Endothelial cell (in vitro differentiated cells): ENCODE measurements at regions not wholly inside any gene's neighbourhood (a gene's known extent, or its start where the extent isn't known, plus 50 kb on each side); places are given as distances from the start of the nearest gene placed in this dataset.

Source experiments
- DNase-seq: peaks from one replicate; pipeline ENCODE4 v3.0.0; 2021; ENCODE audit warnings: low spot score
- H3K27ac Mint-ChIP-seq: one replicate; pipeline ENCODE4 v1.8.0; 2021; ENCODE audit warnings: mixed read lengths, inconsistent platforms; ENCODE audit not compliant: unreplicated experiment
- H3K27me3 Mint-ChIP-seq: one replicate; pipeline ENCODE4 v1.8.0; 2021; ENCODE audit warnings: mild to moderate bottlenecking, moderate library complexity, mixed read lengths, inconsistent platforms; ENCODE audit not compliant: unreplicated experiment
- H3K36me3 Mint-ChIP-seq: one replicate; pipeline ENCODE4 v1.8.0; 2021; ENCODE audit warnings: mild to moderate bottlenecking, low read depth, mixed read lengths, inconsistent platforms; ENCODE audit not compliant: unreplicated experiment
- H3K4me1 Mint-ChIP-seq: one replicate; pipeline ENCODE4 v1.8.0; 2021; ENCODE audit warnings: mild to moderate bottlenecking, mixed read lengths, inconsistent platforms; ENCODE audit not compliant: unreplicated experiment
- H3K4me3 Mint-ChIP-seq: one replicate; pipeline ENCODE4 v1.8.0; 2021; ENCODE audit warnings: mild to moderate bottlenecking, mixed read lengths, inconsistent platforms; ENCODE audit not compliant: unreplicated experiment
- H3K9me3 Mint-ChIP-seq: one replicate; pipeline ENCODE4 v1.8.0; 2021; ENCODE audit warnings: mixed read lengths, inconsistent platforms; ENCODE audit not compliant: unreplicated experiment
- CTCF ChIP-seq: fragments of 200-600 bp; sonication (generic); IDR thresholded peaks from one replicate; pipeline ENCODE4 v1.5.0; 2021; ENCODE audit warnings: antibody characterized with exemption; ENCODE audit not compliant: unreplicated experiment

GRCh38 chr1:193312432-193312831, 126.0 kb upstream of the B3GALT2 start:
- Mint-ChIP-seq H3K27me3 (peaks cover 4% of the 10 kb centered on the region), H3K4me1 (peaks cover 12% of the 10 kb centered on the region), H3K9me3 (no peaks in the 10 kb centered on the region), H3K27ac (no peak overlapping the region), H3K4me3 (no peak overlapping the region), H3K36me3 (no peaks in the 10 kb centered on the region)
- no peak for DNase-seq
- TF ChIP-seq CTCF = no peak

DNA sequence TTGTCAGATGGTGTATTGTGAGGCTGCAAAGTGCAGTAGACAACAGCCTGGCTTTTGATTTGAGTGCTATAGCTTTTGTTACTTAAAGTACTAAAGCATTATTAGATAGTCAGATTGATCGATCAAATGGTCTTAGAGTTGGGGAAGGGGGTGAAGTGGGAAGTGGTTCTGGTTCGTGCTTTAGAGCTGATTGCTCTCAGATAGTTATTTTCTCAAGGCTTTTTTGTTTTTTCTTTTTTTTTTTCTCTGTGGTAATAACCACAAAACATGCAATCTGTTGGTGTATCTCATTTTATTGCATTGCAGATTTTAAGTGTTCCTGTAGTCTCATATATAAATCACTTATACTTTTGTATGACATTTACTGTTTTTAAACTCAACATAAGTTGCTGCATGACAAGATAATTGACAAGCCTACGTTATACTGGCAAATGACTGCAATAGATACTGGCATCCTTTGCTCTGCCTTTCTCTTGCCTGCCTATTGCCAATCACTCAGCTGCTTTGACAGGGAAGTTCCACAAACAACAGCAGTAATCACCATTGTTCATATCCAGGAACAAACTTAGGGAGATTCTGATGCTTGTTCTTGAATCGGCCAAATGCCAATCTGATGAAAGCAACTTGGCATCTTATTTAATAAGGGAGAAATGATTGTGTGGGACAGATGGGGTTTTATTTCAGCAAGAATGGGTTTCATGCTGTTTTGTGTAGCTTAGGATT, 125.0 kb upstream of the B3GALT2 start:
- TF ChIP-seq CTCF = no peak
- Mint-ChIP-seq H3K9me3 (no peaks in the 10 kb centered on the region), H3K27me3 (peaks cover 4% of the 10 kb centered on the region)

GRCh38 chr1:193310564-193310963, 124.2 kb upstream of the B3GALT2 start:
- no peaks in the 10 kb centered on the region for H3K36me3 Mint-ChIP-seq
- H3K4me3 Mint-ChIP-seq = no peak overlapping the region
- no peak for DNase-seq
- no peak for TF ChIP-seq CTCF
- no peaks in the 10 kb centered on the region for H3K9me3 Mint-ChIP-seq
- peaks cover 12% of the 10 kb centered on the region for H3K4me1 Mint-ChIP-seq
- H3K27ac Mint-ChIP-seq = no peak overlapping the region
- H3K27me3 Mint-ChIP-seq = peaks cover 4% of the 10 kb centered on the region

More for the DNA sequence above, 125.0 kb upstream of the B3GALT2 start:
- Mint-ChIP-seq H3K36me3 (no peaks in the 10 kb centered on the region), H3K4me1 (peaks cover 12% of the 10 kb centered on the region), H3K27ac (no peak overlapping the region), H3K4me3 (no peak overlapping the region)
- no peak for DNase-seq

- Mint-ChIP-seq H3K27me3 (peaks cover 2% of the 10 kb centered on the region), H3K4me3 (no peak overlapping the region), H3K9me3 (no peaks in the 10 kb centered on the region), H3K36me3 (no peaks in the 10 kb centered on the region), H3K27ac (no peak overlapping the region), H3K4me1 (peaks cover 12% of the 10 kb centered on the region)
- DNase-seq = no peak
- no peak for TF ChIP-seq CTCF
Observed at GRCh38 chr1:193309936-193310475, 123.6 kb upstream of the B3GALT2 start.

- Mint-ChIP-seq H3K27me3 (peaks cover 2% of the 10 kb centered on the region), H3K4me1 (peaks cover 12% of the 10 kb centered on the region), H3K4me3 (no peak overlapping the region), H3K27ac (no peak overlapping the region), H3K36me3 (no peaks in the 10 kb centered on the region), H3K9me3 (no peaks in the 10 kb centered on the region)
- no peak for TF ChIP-seq CTCF
- DNase-seq = no peak
Observed at GRCh38 chr1:193308438-193308837, 122.0 kb upstream of the B3GALT2 start.
